ENCODE measurements at regions not wholly inside any gene's neighbourhood (a gene's known extent, or its start where the extent isn't known, plus 50 kb on each side); places are given as distances from the start of the nearest gene placed in this dataset.

- Histone ChIP-seq H2BK15ac (ENCODE audit: low read length) (no peak overlapping the region), H3K4me2 (ENCODE audit: insufficient read depth in 1 of 2, low read depth in 2 of 2, low read length in 2 of 2) (no peak overlapping the region), H3K79me2 (ENCODE audit: control insufficient read depth in 1 of 2, insufficient read depth in 2 of 2, low read length in 2 of 2) (no peaks in the 10 kb centered on the region), H3K23ac (ENCODE audit: insufficient read length) (no peak overlapping the region), H2BK5ac (ENCODE audit: low read depth, low read length) (no peak overlapping the region), H2BK12ac (ENCODE audit: low read depth, low read length) (no peak overlapping the region), H3K23me2 (ENCODE audit: low read depth, low read length) (no peaks in the 10 kb centered on the region; the same call in 1 of the 2 replicates), H3K56ac (replicated peaks; ENCODE audit: insufficient read length, low read depth, low read length) (no peak overlapping the region), H3K9me3 (ENCODE audit: insufficient read depth in 2 of 2, low read depth in 1 of 2, low read length in 1 of 2) (no peaks in the 10 kb centered on the region), H3K18ac (ENCODE audit: extremely low read depth, low read length) (no peak overlapping the region), H4K91ac (replicated peaks; ENCODE audit: insufficient read length, low read length) (no peak overlapping the region), H3K27me3 (replicated peaks in 1 of 4; ENCODE audit: control insufficient read depth in 3 of 4, extremely low read depth in 1 of 4, insufficient read depth in 3 of 4, low read length in 3 of 4) (no peaks in the 10 kb centered on the region), H2AK5ac (ENCODE audit: low read depth, low read length) (no peak overlapping the region), H3K36me3 (ENCODE audit: control insufficient read depth in 2 of 4, insufficient read depth in 4 of 4, low read length in 3 of 4) (no peaks in the 10 kb centered on the region), H3K4ac (replicated peaks; ENCODE audit: insufficient read length, low read depth, low read length) (no peak overlapping the region), H4K8ac (ENCODE audit: extremely low read depth, insufficient read depth, low read length) (no peak overlapping the region), H4K5ac (ENCODE audit: insufficient read length, low read depth, low read length) (no peak overlapping the region), H3K4me1 (replicated peaks in 1 of 4; ENCODE audit: control insufficient read depth in 3 of 4, insufficient read depth in 4 of 4, low read length in 3 of 4) (peaks cover 0 to 5% (median 0%) of the 10 kb centered on the region in 4 experiments; a peak in 1 of 7 replicates), H2BK120ac (replicated peaks; ENCODE audit: low read depth, low read length) (no peak overlapping the region), H3K14ac (ENCODE audit: insufficient read length) (no peak overlapping the region), H3K9ac (replicated peaks in 1 of 4; ENCODE audit: extremely low read depth in 1 of 4, low read depth in 3 of 4, low read length in 3 of 4) (no peak overlapping the region), H3K27ac (ENCODE audit: low read depth, low read length) (no peak overlapping the region), H3K4me3 (ENCODE audit: extremely low read depth in 1 of 4, insufficient read depth in 2 of 4, low read depth in 3 of 4, low read length in 4 of 4) (no peak overlapping the region), H2AFZ (ENCODE audit: low read length) (no peak overlapping the region), H3K79me1 (ENCODE audit: low read depth, low read length) (no peaks in the 10 kb centered on the region), H4K20me1 (replicated peaks in 1 of 2; ENCODE audit: control insufficient read depth in 1 of 2, insufficient read depth in 2 of 2, low read length in 2 of 2) (no peaks in the 10 kb centered on the region), H2BK20ac (ENCODE audit: low read length) (no peak overlapping the region)
- TF ChIP-seq KDM4A (IDR thresholded peaks at IDR 0.05; ENCODE audit: low read depth, low read length, severe bottlenecking) (no peak), BCL11A (IDR thresholded peaks at IDR 0.05; ENCODE audit: low read depth in 2 of 2, low read length in 2 of 2) (no peak)
- 90% methylated on average over 1 of the region's 1 CpG; no CpG with 5 or more reads in 1 of the 2 experiments for WGBS, 2 experiments (ENCODE audit: extremely low coverage in 1 of 2, insufficient coverage in 1 of 2, insufficient read length in 1 of 2, insufficient replicate concordance in 2 of 2, low coverage in 1 of 2, low lambda C conversion rate in 2 of 2, missing lambda C conversion rate in 1 of 2)
- POLR2A ChIA-PET (ENCODE audit: partially characterized antibody): no interaction called here
- CTCF ChIA-PET (ENCODE audit: partially characterized antibody): interaction anchor here (1.1 kb wide), 1 partner anchor 9 kb away, joined by 3 read pairs; no protein-coding TSS in a partner anchor
- FAIRE-seq (no peak), DNase-seq (ENCODE audit: low read depth in 1 of 2, low spot score in 2 of 2) (no peak)
Observed at GRCh38 chr4:11264841-11265240, 163.9 kb downstream of the HS3ST1 start.

Measured in H1 (cell line).